Activated T-cell treated with anti-CD3 and anti-CD28 coated beads, Interleukin-2, amount 50 U/mL, for 48 hours (primary cell): ENCODE measurements at regions not wholly inside any gene's neighbourhood (a gene's known extent, or its start where the extent isn't known, plus 50 kb on each side); places are given as distances from the start of the nearest gene placed in this dataset.
"Not testable (repeated sequence)": the region's sequence is repeated elsewhere in the genome, so short reads cannot be mapped to it uniquely, and the experiment has no call there.

Experiments
- DNase-seq, 2 experiments: peaks; one replicate each; pipeline ENCODE4 v3.0.0-alpha.2; 2020

- no peak for DNase-seq
These were observed 552.8 kb upstream of the CADM1 start for GRCh38 chr11:116057000-116057399.

GRCh38 chr11:116055064-116055463 lies 550.8 kb upstream of the CADM1 start:
- no peak for DNase-seq

- no peak for DNase-seq
These were observed 549.3 kb upstream of the CADM1 start for GRCh38 chr11:116053548-116053919.

GRCh38 chr11:116052603-116053547 lies 548.7 kb upstream of the CADM1 start:
- DNase-seq = no peak

- no peak for DNase-seq
These were observed 547.3 kb upstream of the CADM1 start for GRCh38 chr11:116051494-116051893.

GRCh38 chr11:116049383-116049782 lies 545.2 kb upstream of the CADM1 start:
- no peak for DNase-seq

- no peak for DNase-seq
These were observed 541.9 kb upstream of the CADM1 start for GRCh38 chr11:116046127-116046526.

GRCh38 chr11:116044941-116045340 lies 540.7 kb upstream of the CADM1 start:
- no peak for DNase-seq

GRCh38 chr11:116044520-116044919 lies 540.3 kb upstream of the CADM1 start:
- no peak for DNase-seq

GRCh38 chr11:116043857-116044256 lies 539.6 kb upstream of the CADM1 start:
- DNase-seq = no peak

GRCh38 chr11:116043059-116043458 lies 538.8 kb upstream of the CADM1 start:
- DNase-seq = not testable (repeated sequence)

GRCh38 chr11:116042146-116042545 lies 537.9 kb upstream of the CADM1 start:
- DNase-seq = no peak

- DNase-seq = no peak
These were observed 533.6 kb upstream of the CADM1 start for GRCh38 chr11:116037861-116038260.

GRCh38 chr11:116035977-116036376 lies 531.8 kb upstream of the CADM1 start:
- no peak for DNase-seq

- DNase-seq = no peak
These were observed 529.8 kb upstream of the CADM1 start for GRCh38 chr11:116033931-116034553.

GRCh38 chr11:116030697-116031331 lies 526.6 kb upstream of the CADM1 start:
- DNase-seq = no peak

- DNase-seq = not testable (repeated sequence)
These were observed 524.3 kb upstream of the CADM1 start for GRCh38 chr11:116028506-116028905.

- no peak for DNase-seq
These were observed 495.2 kb upstream of the CADM1 start for GRCh38 chr11:115999437-115999836.

GRCh38 chr11:115996808-115997188 lies 492.6 kb upstream of the CADM1 start:
- no peak for DNase-seq

GRCh38 chr11:115996125-115996807 lies 492.1 kb upstream of the CADM1 start:
- no peak for DNase-seq

- no peak for DNase-seq
These were observed 489.4 kb upstream of the CADM1 start for GRCh38 chr11:115993590-115993989.

GRCh38 chr11:115990004-115990447 lies 485.8 kb upstream of the CADM1 start:
- peak in 1 of 2 experiments; percentile 16 for DNase-seq

- DNase-seq = no peak
These were observed 481.7 kb upstream of the CADM1 start for GRCh38 chr11:115985896-115986295.
